A673 (cell line): ENCODE measurements at regions not wholly inside any gene's neighbourhood (a gene's known extent, or its start where the extent isn't known, plus 50 kb on each side); places are given as distances from the start of the nearest gene placed in this dataset.

Source experiments
- CTCF ChIP-seq: fragments of 300-800, 200-600 bp; sonication (generic); conservative IDR thresholded peaks from 2 replicates; pipeline ENCODE4 v1.5.1; 2017; ENCODE audit warnings: low read depth, mild to moderate bottlenecking, antibody characterized with exemption, low read length, moderate library complexity, mixed read lengths
- EZH2 ChIP-seq: fragments of 200-600 bp; sonication (generic); IDR thresholded peaks from 2 replicates; pipeline ENCODE4 v1.6.1; 2017; ENCODE audit warnings: borderline replicate concordance, low read depth, mild to moderate bottlenecking, mixed read lengths, antibody characterized with exemption, low read length; ENCODE audit not compliant: poor library complexity, severe bottlenecking

- TF ChIP-seq CTCF (no peak), EZH2 (no peak)
These were observed 329.7 kb upstream of the ATP2B1 start for GRCh38 chr12:90038289-90038688.
